GM20431 (cell line): ENCODE measurements at regions not wholly inside any gene's neighbourhood (a gene's known extent, or its start where the extent isn't known, plus 50 kb on each side); places are given as distances from the start of the nearest gene placed in this dataset.

Experiments
- in situ Hi-C: fragments of 300-500 bp; cut with MseI, MboI; formaldehyde crosslinking; loops from one replicate; pipeline ENCODE4 v1.15.0; 2020; ENCODE audit warnings: low sequenced_read_pairs; ENCODE audit not compliant: unreplicated experiment

DNA sequence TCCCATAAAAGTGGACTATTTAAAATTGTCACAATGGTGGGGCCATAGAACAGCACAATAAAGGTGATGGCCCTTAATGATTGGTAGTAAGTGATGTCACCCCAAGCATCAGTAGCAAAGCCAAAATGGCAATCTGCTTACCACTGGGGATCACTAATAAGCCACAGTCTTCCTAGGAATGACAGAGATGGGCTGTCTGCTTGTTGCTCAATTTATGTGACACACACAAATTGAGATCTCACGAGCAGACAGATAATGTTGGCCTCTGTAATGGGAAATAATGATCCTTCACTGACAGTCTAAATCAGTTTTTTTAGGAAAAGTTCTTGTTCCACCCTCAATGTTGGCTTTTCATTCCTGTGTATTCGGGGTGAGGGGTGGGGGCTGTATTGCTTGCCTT is 515.1 kb downstream of the BRD1 start:
- in situ Hi-C loops, result no loop called here

DNA sequence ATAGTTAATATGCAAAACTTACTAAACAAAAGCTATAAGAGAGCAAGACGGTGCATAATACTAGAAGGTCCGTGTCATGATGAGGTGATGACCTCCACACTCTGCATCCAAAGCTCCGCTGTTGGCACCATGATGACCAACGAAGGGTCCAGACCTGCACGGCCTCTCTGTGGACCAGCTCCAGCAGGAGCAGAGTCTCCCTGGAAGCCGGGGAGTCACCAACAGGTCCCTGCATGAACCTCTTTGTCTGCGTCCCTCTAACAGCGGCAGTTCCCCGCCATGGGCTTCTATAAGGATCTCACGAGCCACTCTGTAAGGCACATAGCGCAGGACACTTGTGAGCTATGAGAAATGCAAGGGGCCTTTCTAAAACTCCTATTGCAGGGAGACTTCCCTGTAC is 517.3 kb downstream of the BRD1 start:
- in situ Hi-C loops, result no loop called here

DNA sequence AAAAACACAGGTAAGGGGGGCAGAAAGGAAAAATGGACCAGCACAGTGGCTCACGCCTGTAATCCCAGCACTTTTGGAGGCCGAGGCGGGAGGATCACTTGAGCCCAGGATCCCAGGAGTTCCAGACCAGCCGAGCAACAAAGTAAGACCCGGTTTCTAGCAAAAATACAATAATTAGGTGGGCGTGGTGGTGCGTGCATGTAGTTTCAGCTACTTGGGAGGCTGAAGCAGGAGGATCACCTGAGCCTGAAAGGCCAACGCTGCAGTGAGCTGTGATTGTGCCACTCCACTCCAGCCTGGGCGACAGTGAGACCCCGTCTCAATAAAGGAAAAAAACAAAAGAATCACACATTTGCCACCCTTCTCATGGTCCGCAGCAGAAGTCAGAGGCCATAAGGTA is 519.4 kb downstream of the BRD1 start:
- in situ Hi-C loops, result no loop called here

DNA sequence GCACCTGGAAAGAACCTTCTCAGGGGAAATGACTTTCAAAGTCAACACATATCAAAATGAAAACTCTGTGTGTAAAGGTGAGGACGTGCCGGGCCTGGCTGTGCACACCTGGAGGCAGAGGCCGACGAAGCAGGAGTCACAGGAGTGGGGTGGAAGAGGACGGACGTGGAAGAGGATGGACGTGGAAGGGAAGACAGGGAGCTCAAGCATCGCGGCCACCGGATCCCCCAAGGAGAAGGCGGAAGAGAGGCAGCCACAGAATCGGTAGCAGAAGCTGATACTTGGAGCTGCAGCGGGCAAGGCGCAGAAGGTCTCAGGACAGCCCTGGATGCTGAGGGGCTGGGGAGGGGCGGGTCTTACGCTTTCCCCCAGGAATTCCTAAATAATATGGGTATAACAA is 519.8 kb downstream of the BRD1 start:
- in situ Hi-C loops, result no loop called here

DNA sequence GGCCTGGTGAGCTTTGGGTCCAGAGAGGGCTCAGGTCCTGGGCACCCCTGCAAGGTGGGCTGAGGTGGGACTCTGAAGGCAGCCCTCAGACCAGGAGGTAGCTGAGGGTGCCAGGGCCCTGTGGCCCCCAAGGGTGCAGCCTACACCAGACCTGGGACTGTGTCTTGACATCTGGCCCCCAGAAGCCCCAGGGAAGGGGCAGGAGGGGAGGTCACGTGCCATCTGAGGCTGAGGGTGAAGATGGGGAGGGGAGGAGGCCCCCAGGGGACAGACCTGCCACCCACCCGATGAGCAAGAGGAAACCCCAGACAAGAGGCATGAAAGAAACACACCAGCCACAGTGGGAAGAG is 520.2 kb downstream of the BRD1 start:
- in situ Hi-C loops, result no loop called here

DNA sequence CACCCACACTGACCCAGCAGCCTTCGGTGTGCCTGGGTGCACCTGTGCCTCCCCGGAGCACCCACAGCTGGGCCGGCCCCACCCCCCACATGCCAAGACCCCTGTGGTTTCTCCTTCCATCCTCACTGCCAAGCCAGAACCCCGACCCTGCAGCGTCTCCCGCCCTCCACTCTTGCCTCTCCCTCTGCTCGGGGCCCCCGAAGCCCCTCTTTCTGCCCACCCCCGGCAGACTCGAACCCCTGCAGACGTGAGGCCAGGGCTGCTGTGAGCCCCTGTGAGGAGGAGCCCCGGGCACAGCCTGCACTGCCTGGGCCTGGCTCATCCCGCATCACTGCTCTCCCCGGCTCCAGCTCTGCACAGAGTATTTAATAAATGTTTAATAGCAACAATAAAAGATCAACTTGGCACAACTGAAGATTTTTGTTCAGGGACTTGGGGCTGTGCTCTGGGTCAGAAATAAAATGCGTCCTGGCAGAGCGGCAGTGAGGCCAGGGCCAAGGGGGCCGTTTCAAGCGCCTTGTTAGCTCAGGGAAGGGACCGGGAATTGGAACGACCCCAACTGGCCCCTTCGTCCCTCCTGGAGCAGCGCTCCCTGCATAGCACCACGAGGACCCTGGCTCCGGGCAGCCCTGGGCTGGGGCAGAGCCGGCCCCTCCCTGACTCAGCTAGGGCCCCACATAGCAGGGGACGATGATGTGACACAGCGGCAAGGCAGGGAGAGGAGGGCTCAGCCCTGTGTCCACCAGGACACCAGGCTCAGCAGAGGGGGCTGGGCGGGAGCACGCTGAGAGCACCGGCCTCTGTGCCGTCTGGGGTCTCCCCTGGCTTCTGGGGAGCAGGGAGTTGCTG is 520.8 kb downstream of the BRD1 start:
- in situ Hi-C loops, result no loop called here

DNA sequence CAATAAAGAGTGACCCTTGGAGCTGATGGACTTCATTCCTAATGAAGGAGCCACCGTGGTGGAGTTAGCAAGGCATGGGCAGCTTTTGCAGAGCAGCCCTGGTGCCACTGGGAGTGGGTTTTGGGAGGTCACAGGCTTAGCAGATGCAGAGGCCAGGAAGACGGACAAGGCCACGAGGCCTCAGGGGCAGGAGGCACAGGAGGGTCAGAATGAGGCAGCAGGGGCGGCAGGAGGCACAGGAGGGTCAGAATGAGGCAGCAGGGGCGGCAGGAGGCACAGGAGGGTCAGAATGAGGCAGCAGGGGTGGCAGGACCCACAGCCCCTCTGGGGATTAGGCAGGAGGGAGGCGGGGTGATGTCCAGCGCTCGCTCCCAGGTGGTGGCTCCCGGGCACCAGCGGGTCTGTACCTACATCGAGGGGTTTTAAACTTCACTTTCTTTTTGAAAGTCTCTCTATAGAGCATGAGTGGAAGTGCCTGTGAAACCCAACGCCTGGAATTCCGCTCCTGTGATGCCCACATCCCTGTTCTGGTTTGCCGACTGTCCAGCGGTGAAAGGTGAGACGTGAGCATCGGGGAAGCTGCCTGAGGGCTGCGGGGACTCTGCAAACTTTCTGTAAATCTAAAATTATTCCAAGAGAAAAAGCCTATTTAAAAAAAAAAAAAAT is 521.6 kb downstream of the BRD1 start:
- in situ Hi-C loops, result no loop called here

DNA sequence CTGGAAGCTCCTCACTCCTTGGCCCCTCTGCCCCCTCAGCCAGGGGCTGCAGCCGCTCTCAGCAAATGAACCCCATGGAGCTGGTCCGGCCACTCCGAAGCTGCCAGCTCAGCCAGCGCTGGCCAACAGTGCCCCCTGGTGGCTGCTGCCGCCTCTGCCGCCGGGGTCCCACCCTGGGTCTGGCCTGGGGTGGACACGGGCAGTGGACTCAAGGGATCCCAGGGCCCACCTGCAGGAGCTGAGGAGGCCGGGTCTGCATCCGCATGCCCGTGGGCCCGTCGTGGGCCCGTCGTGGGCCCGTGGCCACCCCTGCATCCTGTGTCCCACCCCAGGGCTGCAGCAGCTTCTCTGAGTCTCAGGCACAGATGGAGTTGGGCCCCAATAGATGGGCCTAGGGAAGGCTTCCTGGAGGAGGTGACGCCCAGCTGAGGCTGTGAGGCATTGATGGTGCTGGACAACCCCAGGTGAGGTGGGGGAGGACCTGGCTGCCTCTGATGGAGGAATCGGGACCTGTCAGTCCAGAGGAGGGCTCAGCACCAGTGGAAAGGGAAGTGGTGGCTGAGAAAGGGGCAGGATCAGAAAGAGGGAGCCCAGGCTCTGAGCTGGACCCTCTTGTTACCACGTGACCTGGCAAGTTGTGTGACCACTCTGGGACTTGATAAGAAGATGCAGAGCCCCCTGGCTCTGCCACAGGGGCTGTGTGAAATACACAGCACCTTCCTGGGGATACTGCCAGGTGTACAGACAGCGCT is 522.3 kb downstream of the BRD1 start:
- in situ Hi-C loops, result no loop called here

DNA sequence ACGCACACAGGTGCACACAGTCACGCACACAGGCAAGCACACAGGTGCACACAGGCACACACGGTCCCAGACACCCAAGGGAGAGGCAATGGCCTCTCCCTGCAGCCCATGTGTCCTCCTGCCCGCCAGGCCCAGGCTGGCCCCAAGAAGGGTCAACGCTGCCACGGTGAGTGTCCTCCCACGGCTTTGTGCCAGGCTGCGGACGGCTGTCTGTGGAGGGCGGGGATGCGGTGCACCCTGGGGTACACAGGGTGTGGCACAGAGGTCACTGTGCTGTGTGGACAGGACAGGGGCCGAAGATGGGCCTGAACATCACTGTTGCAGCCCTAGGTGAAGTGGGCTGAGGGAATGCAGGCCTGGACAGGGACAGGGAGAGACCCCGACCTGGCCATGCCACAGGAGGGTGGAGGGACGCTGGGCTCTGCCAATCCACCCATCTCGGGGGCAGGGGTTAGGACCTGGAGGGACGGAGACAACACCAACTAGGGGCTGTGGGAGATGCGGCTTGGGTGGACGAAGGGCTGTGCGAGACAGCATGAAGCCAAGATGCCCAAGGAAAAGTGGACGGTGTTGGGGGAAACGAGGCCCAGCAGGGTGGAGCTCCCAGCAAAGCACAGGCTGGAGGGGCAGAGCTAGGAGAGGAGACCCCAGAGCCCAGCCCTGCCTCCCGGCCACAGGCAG is 523.8 kb downstream of the BRD1 start:
- in situ Hi-C loops, result no loop called here

DNA sequence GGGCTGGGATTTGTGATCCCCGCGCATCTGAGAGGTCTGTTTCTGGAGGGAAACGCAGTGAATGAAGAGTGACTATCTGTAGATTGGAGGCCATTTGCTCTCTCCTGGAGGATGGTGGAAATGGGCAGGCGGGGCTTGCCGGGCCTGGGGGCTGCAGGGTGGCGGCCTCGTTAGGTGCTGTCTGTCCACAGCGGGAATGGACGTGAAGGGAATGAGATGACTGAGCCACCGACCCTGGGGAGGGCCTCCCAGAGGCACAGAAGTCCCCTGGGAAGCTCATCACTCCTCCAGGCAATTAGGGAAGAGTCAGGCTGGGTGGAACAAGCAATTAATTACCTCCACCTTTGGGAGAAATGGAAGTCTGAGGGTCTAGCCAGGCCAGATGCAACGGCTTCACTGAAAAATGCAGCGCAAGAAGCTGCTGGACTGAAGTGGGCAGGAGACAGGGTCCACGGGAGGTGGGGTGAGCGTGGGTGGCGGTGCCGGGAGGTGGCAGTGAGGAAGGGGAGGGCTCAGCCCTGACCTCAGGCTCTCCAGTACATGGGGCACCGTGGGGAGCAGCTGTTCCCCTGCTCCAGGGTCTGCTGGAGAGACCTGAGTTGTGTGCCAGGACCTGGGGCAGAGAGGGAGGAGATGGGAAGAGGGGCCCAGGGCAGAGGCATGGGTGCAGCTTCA is 524.5 kb downstream of the BRD1 start:
- in situ Hi-C loops, result no loop called here

DNA sequence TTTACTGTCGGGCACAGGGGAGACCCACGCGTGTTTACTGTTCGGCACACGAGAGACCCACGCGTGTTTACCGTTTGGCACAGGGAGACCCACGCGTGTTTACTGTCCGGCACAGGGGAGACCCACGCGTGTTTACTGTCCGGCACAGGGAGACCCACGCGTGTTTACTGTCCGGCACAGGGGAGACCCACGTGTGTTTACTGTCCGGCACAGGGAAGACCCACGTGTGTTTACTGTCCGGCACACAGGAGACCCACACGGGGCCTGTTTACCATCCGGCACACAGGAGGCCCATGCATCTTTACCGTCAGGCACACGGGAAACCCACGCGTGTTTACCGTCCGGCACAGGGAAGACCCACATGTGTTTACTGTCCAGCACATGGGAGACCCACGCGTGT is 525.1 kb downstream of the BRD1 start:
- in situ Hi-C loops, result no loop called here

DNA sequence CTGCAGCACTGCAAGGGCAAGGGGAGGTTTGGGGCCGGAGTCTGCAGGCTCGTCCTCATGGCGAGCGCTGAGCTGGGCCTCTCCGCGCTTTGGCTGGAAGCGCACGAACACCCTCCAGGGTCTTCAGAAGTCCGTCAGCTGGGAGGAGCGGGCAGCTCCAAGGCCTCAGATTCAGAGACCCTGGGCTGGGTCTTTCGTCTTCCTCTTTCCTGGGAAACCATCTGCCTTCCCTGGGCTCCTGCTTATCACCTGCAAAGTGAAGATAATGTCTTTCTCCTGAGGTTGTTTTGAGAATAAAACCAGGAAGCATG is 525.6 kb downstream of the BRD1 start:
- in situ Hi-C loops, result no loop called here

DNA sequence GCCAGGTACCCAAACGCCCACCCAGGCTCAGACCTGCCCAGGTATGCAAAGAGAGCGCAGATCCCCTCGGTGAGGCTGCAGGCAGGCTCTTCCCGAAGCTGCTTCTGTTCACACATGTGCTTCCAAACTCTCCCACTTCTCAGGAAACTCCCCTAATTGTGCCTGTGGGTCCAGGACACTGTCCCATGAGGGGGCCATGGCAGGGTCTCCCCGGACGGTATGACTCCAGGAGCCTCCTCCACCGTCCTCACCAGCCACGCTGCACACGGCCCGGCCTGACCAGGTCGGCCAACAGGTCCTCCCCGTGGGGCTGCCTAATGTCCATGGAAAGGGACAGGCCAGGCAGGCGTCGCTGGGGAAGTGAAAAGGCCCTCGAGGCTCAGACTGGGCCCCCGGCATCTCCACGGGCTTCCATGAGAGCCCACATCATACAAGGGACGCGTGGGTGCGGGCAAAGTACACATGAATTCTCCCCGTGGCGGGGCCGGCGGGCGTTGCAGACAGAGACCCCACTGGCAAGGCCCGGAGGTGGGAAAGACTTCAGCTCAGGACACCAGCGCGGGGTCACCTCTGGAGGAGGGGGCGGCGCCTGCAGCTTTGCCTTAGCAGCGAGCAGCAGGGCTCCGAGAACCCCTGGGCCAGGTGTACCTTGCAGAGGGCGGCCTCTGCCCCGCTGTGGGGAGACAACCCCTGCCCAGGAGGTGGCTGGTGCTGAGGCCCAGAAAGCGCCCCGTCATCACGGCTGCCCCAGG is 526.1 kb downstream of the BRD1 start:
- in situ Hi-C loops, result no loop called here

DNA sequence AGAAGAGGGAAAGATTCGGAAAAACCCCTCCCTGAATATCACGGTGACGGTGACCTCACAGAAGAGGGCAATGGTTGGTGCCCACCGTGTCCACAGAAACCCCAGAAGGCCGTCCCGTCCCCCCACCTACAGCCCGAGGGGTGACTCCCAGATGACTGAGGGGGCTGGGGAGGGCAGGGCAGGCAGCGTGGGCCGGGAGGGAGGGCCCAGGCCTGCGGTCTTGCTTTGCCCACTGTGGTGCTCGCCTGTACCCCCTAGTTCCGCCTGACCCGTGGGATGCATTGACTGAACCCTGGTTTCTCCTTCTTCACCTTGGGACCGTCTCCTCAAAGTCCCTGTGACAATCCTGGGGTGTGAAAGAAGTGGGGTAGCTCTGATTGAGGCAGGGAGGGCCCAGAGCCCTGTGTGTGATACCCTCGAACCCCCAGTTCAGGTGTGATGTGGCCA is 526.7 kb downstream of the BRD1 start:
- in situ Hi-C loops, result no loop called here

DNA sequence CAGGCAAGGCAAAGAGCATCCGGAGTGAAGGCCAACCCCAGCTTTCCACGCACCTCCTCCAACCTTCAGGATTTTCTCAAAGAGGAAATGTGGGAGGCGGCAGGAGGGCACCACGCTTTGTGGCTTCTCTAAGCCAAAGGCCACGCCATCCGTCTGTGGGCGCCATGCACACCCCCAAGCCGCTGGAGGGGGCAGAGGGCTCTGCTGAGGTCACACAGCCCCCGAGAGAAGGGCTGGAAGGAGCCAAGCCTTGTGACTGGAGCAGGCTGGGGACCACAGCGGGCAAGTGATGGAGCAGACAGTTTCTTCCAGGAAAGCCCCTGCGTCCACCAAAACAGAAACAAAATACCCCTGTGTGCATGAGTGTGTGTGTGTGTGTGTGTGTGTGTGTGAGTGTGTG is 527.4 kb downstream of the BRD1 start:
- in situ Hi-C loops, result no loop called here

DNA sequence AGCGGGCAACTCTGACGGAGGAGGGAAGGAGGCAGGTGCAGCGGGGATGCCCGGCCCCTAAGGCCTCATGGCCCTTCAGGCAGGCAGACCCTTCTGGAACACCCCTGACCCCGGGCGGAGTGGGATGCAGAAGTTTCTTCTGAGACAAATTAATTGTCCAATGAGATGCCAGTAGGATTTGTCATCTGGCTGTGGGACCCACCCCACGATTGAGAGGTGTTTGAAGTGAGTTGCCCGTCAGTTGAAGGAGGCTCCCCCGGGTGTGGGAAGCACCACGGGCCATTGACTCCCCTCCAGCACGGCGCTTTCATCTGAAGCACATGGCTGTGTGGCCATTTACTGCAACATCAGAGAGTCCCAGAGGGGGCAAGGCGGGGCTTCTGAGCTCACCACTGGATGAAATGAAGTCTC is 527.8 kb downstream of the BRD1 start:
- in situ Hi-C loops, result no loop called here

DNA sequence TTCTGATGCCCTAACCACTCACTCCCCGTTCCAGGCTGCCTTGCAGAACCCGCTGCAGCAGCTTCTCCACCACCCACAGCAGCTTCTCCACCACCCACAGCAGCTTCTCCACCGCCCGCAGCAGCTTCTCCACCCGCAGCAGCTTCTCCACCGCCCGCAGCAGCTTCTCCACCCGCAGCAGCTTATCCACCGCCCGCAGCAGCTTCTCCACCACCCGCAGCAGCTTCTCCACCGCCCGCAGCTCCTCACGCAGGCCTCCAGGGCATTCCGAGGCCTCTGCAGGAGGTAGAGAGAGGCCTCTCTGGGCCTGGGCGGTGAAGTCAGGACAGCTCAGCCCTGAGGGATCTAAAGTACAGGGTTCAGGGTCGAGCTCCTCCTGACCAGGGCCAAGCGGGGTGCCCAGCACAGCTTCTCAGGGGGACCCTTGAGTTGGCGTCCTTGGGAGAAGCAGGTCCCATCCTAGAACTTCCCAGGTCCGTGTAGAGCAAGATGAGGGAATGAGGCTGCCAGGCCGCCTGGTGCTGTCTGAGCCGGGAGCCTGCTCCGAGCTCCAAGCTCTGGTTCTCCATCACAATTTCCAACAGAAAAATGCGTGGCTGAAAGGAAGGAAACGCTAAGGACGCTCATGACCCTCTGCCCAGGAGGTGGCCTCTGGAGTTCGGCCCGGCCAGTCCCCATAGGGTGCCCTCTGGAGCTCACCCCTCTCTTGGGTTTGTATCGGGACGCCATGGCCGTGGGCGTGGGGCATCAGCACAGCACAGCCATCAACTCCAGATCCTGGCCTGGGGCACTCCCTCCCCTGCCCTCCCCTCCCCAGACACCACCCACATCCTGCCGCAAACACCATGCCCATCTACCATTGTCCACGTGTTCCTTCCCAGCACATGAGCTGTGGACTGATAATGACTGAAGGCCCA is 528.6 kb downstream of the BRD1 start:
- in situ Hi-C loops, result no loop called here

DNA sequence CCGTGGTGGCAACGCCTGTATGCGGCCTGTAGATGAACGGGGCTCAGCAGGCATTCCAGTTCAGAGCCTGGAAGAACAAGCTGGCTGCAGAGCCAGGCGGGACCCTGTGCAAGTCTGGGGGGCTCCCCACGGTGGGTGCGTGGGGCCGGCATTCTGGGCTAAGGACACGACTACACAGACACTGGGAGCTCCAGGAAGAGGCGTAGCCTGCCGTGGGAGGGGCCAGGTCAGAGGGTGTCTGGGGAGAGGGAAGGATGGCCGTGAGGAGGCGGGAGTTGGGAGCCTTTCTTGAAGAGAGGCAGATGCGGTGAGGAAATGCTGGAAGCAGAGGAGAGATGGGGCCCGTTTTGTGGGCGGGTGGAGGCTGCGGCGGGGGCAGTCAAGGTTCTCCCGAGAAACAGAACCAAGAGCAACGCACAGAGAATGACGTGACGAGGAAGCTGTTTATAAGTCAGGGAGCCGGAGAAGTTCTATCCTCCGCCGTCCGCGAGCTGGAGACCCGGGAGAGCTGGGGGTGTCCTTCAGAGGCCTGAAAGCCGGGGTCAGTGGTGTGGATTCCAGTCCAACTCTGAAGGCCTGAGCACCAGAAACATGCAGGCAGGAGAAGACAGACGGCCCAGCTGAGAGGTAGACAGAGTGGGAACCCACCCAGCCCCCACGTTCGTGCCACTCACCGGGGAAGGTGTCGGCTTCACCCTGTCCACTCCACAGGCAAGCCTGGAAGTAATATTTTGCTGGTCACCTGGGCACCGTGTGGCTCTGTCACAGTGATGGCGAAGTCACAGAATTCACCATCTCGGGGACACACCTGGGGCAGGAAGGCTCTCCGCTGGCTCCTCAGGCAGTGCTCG is 529.6 kb downstream of the BRD1 start:
- in situ Hi-C loops, result no loop called here
